ENCODE measurements at regions not wholly inside any gene's neighbourhood (a gene's known extent, or its start where the extent isn't known, plus 50 kb on each side); places are given as distances from the start of the nearest gene placed in this dataset.

DNA sequence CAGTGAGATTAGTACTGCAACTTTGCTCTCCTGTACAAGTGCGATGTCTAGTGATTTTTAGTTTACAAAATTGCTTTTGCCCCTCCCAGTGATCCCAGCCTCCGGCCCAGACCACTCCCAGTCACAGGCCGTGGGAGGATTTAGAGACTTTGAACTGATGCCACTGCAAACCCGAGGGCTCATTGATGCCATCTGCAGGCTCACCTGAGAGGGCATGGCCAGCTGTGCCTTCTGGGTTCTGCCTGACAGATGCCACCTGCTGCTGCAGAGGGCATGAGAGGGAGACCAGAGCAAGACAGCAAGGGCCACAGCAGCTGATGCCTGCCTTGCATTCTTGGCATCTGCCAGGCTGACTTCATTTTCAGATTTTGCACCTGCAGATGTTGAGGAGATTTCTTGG, 593.8 kb downstream of the CDK5RAP2 start:
- no peak for DNase-seq

DNA sequence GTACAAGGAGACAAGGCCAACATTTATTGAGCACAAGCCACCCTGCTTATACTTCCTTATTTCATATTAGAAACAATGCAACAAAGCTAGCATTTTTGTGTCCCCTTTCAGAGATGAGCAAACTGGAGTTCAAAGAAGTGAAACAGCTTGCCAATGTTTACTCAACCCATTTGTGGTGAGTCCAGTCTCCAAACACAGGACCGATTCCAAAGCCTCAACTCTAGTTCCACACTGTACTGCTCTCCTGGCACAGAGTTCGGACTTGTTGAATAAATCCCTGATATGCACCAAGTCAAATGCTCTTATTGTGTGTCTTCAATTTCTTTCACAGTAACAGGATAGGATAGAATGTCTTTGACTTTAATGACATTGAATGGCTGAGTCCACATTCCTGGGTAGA, 604.8 kb upstream of the BRINP1 start:
- DNase-seq, result no peak

DNA sequence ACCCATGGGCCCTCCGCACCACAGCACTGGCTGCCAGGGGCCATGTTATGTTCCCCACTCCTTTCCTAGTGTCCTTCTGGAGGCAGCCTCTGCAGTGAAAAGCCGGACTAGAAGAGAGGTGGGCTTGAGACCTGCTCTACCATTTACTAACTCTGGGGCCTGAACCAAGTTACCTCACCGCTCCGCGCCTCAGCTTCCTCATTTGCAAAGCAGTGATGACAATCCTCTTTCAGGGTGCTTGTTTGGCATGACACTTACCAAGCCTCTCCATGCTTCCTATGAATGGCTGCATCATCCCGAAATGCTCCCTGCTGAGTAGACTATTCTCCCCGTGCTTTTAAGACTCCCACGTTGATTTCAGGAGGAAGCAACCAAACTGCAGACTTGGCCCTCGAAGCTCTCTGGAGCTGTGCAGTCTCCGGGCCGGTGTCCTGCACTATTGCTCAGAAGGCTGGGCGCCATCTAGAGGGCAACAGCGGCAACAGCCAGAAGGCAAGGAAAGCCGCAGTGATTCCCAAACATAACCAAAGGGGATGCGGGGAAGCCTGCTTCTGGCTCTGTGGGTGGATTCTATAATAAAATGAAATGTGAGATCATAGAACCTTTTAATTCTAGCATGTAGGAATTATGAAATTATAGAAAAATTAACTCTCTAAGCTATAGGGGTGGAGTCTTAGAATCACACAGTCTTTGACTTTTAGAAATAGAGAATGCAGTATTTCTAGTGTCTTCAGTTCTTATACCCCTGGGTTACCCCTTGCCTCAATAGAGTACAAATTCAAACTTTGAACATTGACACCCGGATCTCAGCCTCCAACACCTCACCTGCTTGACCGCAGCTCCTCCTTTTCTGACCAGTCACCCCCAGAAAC, 599.8 kb upstream of the BRINP1 start:
- DNase-seq, result peak; percentile 30

DNA sequence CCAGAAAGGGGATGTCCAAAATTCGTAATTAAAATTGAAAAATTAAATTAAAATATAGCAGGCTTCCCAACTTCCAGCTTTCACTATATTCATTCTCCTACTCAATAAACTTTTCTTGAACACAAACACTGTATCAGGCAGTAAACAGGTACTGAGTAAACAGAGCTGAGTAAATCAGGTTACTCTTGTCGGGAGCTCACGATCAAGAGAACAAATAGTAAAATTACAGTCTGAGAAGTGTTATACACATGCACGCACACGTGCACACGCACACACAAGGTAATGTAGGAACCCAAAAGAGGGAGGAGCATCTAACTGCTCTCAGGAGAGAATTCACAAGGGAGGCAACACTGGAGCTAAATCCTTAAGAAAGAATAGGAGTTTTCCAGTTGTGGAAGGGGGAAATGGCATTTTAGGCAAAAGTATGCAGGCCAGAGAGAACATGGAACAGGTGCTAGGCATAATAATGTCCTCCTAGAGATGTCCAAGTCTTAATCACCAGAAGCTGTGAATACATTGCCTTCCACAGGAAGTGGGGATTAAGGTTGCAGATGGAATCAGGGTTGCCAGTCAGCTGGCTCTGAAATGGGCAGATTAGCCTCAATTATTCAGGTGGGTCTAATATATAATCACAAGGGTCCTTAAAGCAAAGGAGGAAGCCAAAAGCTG, 598.8 kb upstream of the BRINP1 start:
- DNase-seq, result no peak

DNA sequence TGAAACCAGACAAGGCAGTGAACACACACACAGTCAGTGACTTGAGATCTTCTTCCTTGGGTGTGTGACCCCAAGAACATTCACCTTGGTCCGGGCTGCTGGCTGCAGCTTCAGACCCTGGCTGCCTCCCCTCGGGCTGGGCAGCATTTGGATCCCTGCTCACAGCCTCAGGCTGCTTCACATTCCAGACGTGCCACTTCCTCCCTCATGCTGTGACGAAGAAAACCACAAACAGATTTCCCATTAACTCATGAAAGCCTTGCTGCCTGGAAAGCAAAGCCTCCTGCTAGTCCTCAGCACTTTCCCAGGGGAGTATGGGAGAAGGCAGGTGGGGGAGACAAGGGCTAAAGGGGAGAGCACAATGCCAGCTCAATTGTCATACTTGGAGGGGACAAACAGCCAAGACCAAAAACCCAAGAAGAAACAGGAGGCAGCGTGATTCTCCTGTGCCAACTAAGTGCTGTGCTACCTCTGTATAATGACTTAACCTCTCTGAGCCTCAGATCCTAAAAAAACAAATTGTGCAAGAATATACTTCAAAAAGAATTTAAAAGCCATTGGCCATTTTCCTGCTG, 594.6 kb upstream of the BRINP1 start:
- no peak for DNase-seq

DNA sequence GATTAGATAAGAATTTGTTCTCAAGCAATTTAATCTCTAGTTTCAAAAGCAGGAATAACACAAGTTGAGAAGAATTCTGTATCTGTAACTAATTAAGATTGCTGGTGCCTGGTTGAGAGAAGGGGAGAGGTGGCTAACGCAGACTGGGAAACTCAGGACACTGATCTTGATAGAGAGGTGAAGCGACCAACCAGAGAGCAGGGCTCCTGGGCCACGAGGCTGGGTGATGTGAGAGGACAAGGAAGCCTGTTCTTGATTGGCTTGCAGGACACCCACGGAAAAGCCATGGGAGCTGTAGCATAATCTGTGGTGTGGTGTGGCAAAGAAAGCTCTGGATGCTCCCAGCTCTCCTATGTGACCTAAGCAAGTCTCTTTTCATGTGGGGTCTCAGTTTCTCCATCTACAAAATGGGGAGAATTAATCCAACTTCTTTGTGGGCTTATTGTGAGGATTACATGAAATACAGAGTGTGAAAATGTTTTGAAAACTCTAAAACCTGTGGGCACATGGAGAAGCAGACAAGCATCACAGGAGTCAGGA, 594.1 kb upstream of the BRINP1 start:
- no peak for DNase-seq

DNA sequence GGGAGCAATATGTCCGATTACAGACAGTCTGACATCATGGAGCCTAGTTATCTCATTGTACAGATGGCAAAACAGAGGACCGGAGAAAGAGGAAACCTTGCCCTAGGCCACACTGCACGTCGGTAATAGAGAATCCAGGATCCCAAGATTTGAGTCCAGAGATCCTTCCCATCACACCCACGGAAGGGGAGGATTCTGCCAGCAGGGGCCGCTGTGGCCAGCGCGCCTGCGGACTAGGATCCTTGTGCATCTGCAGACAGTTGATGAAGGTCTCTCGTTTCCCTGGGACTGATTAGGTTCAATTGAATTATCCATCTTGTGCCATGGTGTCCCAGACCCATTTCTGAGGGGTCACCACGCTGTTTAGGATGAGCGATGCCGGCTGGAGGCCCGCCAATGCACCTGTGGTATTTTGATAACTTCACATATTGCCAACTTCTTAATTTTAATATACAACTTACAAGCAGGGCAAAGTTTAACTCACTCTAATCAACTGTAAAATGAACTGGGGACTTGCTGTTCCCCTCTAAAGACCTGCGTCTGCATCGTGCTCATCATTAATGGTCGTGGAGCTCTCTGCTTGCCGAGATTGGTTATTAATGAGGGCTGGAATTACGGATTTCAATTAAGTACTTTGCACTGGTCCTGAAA, 592.7 kb upstream of the BRINP1 start:
- DNase-seq, result peak; percentile 3

DNA sequence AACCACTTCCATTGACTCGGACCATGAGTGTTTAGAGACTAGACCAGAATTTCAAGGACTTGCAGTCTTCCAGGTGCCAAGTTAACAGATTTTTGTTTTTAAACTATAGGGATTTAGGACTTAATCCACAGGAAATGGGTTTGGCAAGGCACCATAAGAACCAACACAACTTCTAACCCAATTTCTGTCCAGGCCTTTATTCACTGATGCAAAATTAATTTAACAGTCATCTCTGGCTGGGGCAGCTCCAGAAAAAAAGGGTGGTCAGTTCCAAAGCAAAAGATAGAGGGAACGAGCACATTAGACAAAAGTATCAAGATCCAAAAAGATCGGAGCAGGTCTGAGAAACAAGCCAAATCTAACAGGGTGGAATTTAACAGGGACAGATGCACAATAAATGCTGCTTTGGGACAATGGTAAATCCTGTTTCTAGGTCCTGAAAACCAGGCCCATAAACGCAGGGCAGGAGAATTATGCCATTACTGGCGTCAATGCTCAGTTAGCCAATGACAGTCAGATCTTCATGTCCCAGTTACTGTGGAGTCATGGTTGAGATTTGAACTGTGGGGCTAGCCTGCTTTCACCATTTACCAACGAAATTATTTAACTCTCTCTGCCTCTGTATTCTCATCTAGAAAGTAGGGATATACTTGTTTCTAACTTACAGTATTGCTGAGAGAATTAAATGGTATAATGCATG, 590.8 kb upstream of the BRINP1 start:
- no peak for DNase-seq

DNA sequence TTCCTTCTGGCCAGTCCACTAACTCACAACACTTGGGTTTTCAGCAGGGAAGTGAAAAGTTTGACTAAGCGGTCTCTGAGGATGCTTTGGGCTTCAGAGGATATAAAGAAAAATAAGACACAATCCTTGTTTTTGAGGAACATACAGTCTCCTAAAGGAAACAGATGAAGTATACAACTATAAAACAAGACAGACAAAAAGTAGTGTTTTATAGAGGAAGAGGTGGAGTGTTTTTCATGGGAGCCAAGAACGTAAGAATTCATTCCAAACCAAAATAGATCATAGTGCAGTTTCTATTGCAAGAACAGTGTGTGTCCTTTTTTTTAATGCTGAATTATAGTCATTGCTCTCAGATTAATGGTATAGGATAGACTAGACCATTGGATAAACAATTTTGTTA, 586.9 kb upstream of the BRINP1 start:
- no peak for DNase-seq

DNA sequence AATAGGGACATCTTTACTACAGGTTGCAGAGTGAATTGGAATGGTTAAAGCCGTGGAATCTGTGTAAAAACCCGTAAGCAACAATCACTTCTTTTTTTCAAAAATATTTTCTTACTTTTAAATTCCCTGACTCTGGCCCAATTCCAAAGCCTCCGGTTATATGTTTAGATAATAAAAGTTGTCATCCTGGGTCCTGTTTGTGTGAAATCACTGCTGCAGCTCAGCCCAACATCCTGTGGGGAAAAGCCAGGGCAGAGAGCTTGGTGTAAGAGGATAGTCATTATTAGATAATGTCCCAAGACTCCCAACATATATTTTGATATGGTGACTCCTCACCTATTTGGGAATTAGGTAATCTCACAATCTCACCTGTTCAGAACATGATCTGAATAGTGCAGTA, 586.0 kb upstream of the BRINP1 start:
- no peak for DNase-seq

DNA sequence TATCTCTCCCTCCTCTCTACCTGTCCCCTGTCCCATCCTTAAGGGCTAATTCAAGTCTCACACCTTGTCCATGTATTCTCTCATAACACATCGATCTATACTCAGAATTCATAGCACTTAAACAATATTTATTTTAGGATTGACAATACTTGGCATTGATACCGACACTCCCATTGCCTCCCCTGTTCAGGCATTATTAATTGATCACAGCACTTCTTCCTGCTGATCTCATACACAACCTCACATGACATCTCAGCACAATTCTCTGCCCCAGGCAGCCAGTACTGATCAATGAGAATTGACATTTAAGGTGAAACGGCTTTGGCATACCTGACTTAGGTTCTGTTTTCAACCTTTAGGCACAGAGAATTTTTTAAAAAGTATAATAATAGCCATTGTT, 582.4 kb upstream of the BRINP1 start:
- DNase-seq, result no peak

DNA sequence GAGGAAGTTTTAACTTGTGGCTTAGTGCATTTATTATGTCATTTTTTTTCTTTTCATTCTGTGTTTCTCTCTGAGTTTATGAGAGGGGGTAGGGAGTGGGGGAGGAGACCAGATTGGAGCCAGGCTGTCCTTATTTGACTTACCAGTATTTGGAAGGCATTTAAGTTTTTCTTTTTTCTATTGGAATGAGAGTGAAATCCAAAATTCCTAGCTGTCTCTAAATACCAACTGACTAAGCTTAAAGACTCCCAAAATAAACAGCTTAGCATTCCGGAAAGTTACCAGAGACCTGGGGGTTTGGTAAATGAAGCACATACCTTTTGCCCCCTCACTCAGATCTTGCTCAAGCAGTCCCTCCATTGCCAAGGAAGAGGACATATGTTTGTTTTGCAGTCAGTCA, 581.9 kb upstream of the BRINP1 start:
- DNase-seq, result no peak

DNA sequence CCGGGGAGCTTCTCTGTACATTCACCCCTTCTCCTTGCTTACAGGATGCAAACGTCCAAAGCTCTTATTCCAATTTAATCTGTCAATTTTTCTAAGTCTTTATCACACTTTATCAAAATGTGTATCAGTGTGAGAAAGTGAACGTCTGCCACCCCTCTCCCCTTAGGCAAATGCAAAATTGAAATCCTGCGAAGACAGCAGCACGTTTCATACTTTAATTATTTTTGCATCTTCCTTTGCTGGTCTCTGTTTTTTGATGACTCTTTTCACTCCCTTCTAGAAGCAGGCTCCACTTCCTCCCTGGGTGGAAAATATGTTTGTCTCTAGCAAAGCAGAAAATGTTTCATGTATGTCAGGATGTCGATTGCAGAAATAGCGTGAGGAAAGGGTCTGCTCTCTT, 576.5 kb upstream of the BRINP1 start:
- no peak for DNase-seq

DNA sequence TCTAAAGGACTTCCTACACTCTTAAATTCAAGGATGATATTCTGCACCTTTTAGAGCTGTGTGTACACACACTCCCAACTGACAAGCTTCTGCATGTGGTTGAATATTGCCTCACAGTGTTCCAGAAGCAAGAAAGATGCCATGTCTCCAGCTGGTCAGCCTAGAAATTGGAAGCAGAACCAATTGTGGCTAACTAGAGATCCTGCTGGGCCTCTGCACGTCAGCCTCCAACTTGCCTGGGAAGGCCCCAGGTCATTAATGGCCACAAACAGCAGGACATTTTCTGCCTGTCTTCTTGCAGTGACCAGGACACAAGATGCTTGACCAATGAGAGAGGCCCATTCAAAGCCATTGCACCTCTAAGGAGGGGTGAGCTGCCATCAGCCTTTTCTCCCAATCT, 571.9 kb upstream of the BRINP1 start:
- DNase-seq, result no peak

DNA sequence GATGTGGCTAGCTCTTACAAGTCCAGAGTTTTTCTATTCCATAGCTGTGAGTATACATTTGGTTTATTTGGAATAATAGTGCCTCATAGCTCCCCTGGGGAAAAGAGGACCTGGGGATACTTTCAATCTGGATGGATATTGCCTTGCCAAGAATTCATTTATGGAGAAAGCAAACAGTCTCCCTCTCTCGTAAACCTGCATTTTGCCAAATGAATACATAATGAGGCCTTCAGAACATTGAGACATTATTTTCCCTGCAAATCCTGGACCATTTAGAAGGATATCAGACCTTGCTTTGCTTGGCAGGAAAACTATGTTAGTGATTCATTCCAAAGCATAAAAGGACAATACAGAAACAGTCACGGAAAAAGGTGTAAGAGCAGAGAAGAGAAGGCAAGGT, 569.6 kb upstream of the BRINP1 start:
- DNase-seq, result no peak

DNA sequence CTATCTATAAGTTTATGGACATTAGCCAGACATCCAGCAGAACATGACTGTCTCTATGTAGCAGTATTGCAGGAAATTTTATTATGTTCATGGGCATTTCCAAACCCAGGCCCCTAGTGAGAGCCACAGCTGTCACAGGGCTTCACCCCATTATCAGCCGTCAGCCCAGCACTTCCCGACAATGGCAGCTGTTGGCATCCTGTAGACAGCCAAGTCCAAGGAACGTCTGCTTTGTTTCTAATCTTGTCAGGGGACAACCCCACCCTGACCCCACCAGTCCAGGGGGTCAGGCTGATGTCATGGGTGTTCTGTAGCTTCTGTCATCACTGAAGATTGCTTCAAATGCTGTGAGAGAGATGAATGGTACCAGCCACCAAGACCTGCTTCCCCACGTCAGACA, 565.3 kb upstream of the BRINP1 start:
- DNase-seq, result no peak

DNA sequence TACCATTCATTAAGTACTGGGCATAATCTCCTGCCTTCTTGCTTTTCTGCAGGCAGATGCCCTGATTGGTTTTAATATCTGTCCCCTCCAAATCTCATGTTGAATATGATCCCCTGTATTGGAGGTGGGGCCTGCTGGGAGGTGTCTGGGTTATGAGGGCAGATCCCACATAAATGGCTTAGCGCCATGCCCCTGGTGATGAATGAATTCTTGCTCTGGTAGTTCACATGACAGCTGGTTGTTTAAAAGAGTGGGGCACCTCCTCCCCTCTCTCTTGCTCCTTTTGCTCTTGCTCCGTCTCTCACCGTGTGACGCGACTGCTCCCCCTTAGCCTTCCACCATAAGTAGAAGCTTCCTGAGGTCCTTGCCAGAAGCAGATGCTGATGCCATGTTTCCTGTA, 564.0 kb upstream of the BRINP1 start:
- no peak for DNase-seq

DNA sequence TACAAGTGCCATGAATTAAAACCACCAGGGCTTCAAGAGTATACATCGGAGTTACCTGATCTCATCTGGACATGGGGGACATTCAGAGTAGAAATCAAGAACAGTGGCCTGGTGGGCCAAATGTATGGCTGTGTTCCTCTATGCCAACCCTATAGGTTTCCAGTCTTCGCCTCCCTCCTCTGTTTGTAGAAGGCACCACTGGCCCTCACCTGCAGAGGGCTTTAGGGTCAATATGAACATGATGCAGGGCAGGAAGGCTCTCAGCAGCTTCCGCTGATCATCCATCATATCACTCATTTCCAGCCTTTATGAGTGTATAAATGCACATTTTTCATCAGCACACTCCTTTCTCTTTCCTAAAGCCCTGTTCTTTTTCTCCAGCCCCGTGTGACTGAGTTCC, 555.5 kb upstream of the BRINP1 start:
- DNase-seq, result no peak

DNA sequence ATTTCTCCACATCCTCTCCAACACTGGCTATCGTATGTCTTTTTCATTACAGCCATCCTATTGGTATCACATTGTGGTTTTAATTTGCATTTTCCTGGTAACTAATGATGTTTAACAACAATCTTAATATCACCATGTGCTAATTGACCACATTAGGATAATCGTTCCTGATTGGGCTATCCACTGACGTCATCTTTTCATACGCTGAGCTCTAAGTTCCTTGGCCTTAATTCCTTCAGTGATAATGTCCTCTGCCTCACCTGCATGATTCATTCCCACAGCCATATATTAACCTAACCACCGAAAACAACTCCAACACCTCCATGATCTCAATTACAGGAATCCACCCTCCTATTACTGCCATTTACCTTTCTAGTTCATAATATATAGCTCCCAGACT, 547.9 kb upstream of the BRINP1 start:
- DNase-seq, result no peak

DNA sequence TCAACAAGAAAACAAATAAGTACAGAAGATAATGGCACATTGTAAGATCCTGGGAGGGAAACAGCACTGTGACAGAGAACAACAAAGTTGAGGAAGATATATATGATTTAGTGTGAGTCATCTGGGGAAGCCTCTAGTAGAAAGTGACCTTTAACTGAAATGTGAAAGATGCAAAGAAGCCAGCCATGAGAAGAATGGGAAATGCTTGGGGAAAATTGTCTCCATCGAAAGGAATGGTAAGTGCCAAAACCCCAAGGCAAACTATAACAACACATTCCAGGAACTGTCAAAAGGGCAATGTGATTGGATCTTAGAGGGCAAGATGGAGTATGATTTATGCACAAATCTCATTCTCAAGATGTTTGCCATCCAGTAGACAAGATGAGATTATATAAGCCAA, 537.8 kb upstream of the BRINP1 start:
- DNase-seq, result no peak

DNA sequence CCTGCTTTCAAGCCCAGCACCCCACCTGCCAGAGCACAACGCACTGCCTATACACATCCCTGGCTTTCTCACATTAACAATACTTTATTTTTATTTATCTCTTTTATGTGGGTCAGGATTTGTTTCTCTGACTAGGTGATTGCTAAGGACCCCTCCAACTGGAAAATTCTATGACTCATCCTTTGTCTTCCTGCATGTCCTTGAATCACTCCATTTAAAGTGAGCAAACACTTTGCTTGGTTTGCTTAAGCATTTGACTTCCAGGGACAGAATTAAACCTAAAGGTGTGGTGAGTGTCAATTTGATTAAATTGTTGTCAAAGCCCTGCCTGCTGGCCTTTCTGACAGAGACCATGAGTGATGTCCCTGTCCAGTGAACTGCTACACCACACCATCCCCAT, 536.5 kb upstream of the BRINP1 start:
- DNase-seq, result no peak

DNA sequence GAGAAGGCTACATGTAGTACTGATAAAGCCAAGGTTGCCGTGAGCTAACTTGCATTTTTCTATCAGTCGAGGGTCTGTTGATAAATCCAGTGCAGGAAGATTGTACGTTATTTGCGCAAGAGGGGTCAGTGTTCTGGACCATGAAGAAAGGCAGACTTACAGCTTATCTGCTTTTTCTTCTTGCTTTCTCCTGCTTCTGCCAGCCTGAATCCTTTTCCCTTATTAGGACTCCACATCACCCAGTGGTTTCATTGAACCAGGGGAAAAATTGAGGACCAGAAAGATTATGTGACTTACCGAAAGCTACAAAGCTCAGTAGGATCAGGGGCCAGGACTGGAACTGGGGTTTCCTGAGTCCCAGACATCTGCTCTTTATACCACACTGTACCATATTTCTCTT, 534.6 kb upstream of the BRINP1 start:
- DNase-seq, result no peak

DNA sequence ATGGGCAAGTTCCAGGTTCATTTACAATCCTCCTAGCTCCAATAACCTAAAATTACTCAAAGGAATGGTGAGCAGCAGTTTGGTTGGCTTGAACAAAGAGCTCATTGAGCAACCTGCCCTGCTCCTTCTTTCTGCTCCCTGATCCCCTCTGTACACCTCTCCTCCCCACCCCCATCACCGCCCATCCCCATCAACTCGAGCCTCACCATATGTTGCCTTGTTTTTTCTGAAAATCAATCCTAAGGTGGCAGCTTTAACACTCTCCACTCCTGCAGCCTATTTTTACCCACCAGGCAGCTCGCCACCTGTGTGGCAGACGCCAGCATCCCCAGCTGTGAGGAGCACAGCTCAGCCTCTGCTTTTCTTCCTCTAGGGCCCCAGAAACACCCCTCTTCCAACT, 533.4 kb upstream of the BRINP1 start:
- no peak for DNase-seq

All from stimulated activated CD4-positive, alpha-beta T cell treated with anti-CD3 and anti-CD28 coated beads, Interleukin-12 subunit alpha, Interleukin-12 subunit beta, amount 100 ng/mL, for 4 hours (primary cell).